MCF 10A (cell line): ENCODE measurements at regions not wholly inside any gene's neighbourhood (a gene's known extent, or its start where the extent isn't known, plus 50 kb on each side); places are given as distances from the start of the nearest gene placed in this dataset.

Experiments
- BruUV-seq: library from RNA; stranded (reverse); fragments of 400-500 nt; replicated peaks from 2 replicates; lab custom pipeline; 2021; lab: Mats Ljungman, UMichigan
- CTCF ChIA-PET: fragments of 300-600 bp; sonication (Branson Sonifier 250); formaldehyde crosslinking; extraction: SDS; loops from one replicate; lab custom pipeline; 2021; ENCODE audit warnings: antibody characterized with exemption, inconsistent platforms; lab: Yijun Ruan, JAX
- POLR2A ChIA-PET: fragments of 300-600, 350-650 bp; sonication (Branson Sonifier 250); formaldehyde crosslinking; extraction: SDS; loops from one replicate; lab custom pipeline; 2020; ENCODE audit warnings: antibody characterized with exemption, inconsistent platforms; lab: Yijun Ruan, JAX
- DNase-seq: peaks from one replicate; pipeline ENCODE4 v3.0.0-alpha.2; 2018; ENCODE audit not compliant: unreplicated experiment
- H3K27ac Mint-ChIP-seq: one replicate; pipeline ENCODE4 v1.8.0; 2022; ENCODE audit warnings: mild to moderate bottlenecking, low read depth, mixed read lengths; ENCODE audit not compliant: unreplicated experiment
- H3K27me3 Mint-ChIP-seq: one replicate; pipeline ENCODE4 v1.8.0; 2022; ENCODE audit warnings: mixed read lengths; ENCODE audit not compliant: insufficient read depth, unreplicated experiment
- H3K36me3 Mint-ChIP-seq: one replicate; pipeline ENCODE4 v1.8.0; 2022; ENCODE audit warnings: mild to moderate bottlenecking, moderate library complexity, mixed read lengths; ENCODE audit not compliant: insufficient read depth, unreplicated experiment
- H3K4me1 Mint-ChIP-seq: one replicate; pipeline ENCODE4 v1.8.0; 2022; ENCODE audit warnings: mixed read lengths; ENCODE audit not compliant: insufficient read depth, unreplicated experiment
- H3K4me3 Mint-ChIP-seq: one replicate; pipeline ENCODE4 v1.8.0; 2022; ENCODE audit warnings: mild to moderate bottlenecking, moderate library complexity, mixed read lengths; ENCODE audit not compliant: unreplicated experiment
- H3K9me3 Mint-ChIP-seq: one replicate; pipeline ENCODE4 v1.8.0; 2022; ENCODE audit warnings: mixed read lengths; ENCODE audit not compliant: unreplicated experiment
- intact Hi-C: fragments of 100-400 bp; cut with micrococcal nuclease; formaldehyde crosslinking; loops from 2 replicates; pipeline ENCODE4 v1.14.1; 2022
- TF ChIP-seq, protein P1 (sequence below): fragments of 200-600 bp; IDR thresholded peaks from one replicate; pipeline ENCODE4 v1.8.0; 2022; ENCODE audit warnings: antibody characterized with exemption, mild to moderate bottlenecking; ENCODE audit not compliant: unreplicated experiment

- ChIA-PET POLR2A (no interaction called here), CTCF (no interaction called here)
- Mint-ChIP-seq H3K9me3 (no peaks in the 10 kb centered on the region), H3K4me3 (no peak overlapping the region), H3K36me3 (no peaks in the 10 kb centered on the region), H3K27ac (no peak overlapping the region), H3K27me3 (peaks cover 84% of the 10 kb centered on the region), H3K4me1 (no peaks in the 10 kb centered on the region)
- intact Hi-C loops: no loop called here
- DNase-seq: no peak
- TF ChIP-seq, protein P1, sequence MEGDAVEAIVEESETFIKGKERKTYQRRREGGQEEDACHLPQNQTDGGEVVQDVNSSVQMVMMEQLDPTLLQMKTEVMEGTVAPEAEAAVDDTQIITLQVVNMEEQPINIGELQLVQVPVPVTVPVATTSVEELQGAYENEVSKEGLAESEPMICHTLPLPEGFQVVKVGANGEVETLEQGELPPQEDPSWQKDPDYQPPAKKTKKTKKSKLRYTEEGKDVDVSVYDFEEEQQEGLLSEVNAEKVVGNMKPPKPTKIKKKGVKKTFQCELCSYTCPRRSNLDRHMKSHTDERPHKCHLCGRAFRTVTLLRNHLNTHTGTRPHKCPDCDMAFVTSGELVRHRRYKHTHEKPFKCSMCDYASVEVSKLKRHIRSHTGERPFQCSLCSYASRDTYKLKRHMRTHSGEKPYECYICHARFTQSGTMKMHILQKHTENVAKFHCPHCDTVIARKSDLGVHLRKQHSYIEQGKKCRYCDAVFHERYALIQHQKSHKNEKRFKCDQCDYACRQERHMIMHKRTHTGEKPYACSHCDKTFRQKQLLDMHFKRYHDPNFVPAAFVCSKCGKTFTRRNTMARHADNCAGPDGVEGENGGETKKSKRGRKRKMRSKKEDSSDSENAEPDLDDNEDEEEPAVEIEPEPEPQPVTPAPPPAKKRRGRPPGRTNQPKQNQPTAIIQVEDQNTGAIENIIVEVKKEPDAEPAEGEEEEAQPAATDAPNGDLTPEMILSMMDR: no peak
- BruUV-seq: no TSS peak
These were observed 80.3 kb downstream of the RBFOX3 start for GRCh38 chr17:79530361-79531105.

DNA sequence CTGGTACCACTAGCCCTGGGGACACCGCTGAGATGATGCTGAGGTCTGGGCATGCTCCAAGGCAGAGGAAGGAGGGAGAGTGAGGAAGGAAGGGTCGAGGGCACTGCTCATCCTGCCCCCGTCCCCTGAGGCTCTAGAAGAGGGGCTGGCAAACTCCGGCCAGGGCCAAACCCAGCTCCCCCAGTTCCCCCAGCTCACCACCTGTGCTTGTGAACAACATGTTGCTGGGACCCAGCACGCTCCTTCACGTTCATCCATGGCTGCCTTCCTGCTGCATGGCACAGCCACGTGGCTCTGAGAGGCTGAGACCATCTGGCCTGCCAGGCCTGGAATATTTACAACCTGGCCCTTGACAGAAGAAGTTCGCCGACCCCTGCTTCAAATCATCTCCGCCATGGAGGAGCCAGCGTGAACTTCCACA lies 81.2 kb downstream of the RBFOX3 start:
- no peak overlapping the region for H3K27ac Mint-ChIP-seq
- no peaks in the 10 kb centered on the region for H3K9me3 Mint-ChIP-seq
- peaks cover 78% of the 10 kb centered on the region for H3K27me3 Mint-ChIP-seq

GRCh38 chr17:79528592-79529125 lies 82.2 kb downstream of the RBFOX3 start:
- Mint-ChIP-seq H3K4me1 (no peaks in the 10 kb centered on the region), H3K27ac (no peak overlapping the region), H3K27me3 (peaks cover 68% of the 10 kb centered on the region), H3K4me3 (no peak overlapping the region), H3K9me3 (no peaks in the 10 kb centered on the region), H3K36me3 (no peaks in the 10 kb centered on the region)
- intact Hi-C loops: no loop called here
- POLR2A ChIA-PET: no interaction called here
- TF ChIP-seq, protein P1: no peak
- BruUV-seq: no TSS peak
- CTCF ChIA-PET: no interaction called here
- DNase-seq: no peak

More for the DNA sequence above, 81.2 kb downstream of the RBFOX3 start:
- ChIA-PET CTCF (no interaction called here), POLR2A (no interaction called here)
- no peak for DNase-seq
- Mint-ChIP-seq H3K4me3 (no peak overlapping the region), H3K36me3 (no peaks in the 10 kb centered on the region), H3K4me1 (no peaks in the 10 kb centered on the region)
- no TSS peak for BruUV-seq
- TF ChIP-seq, protein P1: no peak
- intact Hi-C loops: no loop called here

- Mint-ChIP-seq H3K27ac (no peak overlapping the region), H3K4me1 (no peaks in the 10 kb centered on the region), H3K9me3 (no peaks in the 10 kb centered on the region), H3K4me3 (no peak overlapping the region), H3K27me3 (peaks cover 60% of the 10 kb centered on the region), H3K36me3 (no peaks in the 10 kb centered on the region)
- intact Hi-C loops: no loop called here
- POLR2A ChIA-PET: no interaction called here
- CTCF ChIA-PET: no interaction called here
- no peak for DNase-seq
- no TSS peak for BruUV-seq
- TF ChIP-seq, protein P1: no peak
These were observed 83.5 kb downstream of the RBFOX3 start for GRCh38 chr17:79527306-79527705.
